Heart left ventricle (tissue), 16 donors: ENCODE measurements at regions not wholly inside any gene's neighbourhood (a gene's known extent, or its start where the extent isn't known, plus 50 kb on each side); places are given as distances from the start of the nearest gene placed in this dataset.

ENCODE experiments used
- ATAC-seq, 4 donors: fragments of 200-7000 bp; cut with Tn5 transposase; one replicate each; pipeline ENCODE4 v1.9.1; 2020 to 2022; ENCODE audit warnings: moderate library complexity in 4 of 4, mild to moderate bottlenecking in 3 of 4, moderate number of reproducible peaks in 1 of 4
- DNase-seq, 5 donors: peaks; one replicate each; pipeline ENCODE4 v3.0.0-alpha.2; 2020
- H3K27ac ChIP-seq, 12 donors: fragments of 200-600 bp; sonication (generic) in 4 of 12; one replicate each; pipeline versions ENCODE4 v1.5.0 to v1.8.0; 2016 to 2022; ENCODE audit warnings: mild to moderate bottlenecking in 2 of 12
- H3K27me3 ChIP-seq, 9 donors: fragments of 200-600 bp; sonication (generic) in 2 of 9; one replicate each; pipeline versions ENCODE4 v1.5.1 to v1.8.0; 2016 to 2022; ENCODE audit warnings: mild to moderate bottlenecking in 3 of 9
- H3K36me3 ChIP-seq, 9 donors: fragments of 200-600 bp; sonication (generic) in 2 of 9; one replicate each; pipeline versions ENCODE4 v1.5.0 to v1.8.0; 2018 to 2022; ENCODE audit warnings: mild to moderate bottlenecking in 2 of 9
- H3K4me1 ChIP-seq, 12 donors: fragments of 200-600 bp; sonication (generic) in 4 of 12; one replicate each; pipeline versions ENCODE4 v1.5.0 to v1.8.0; 2016 to 2022; ENCODE audit warnings: mild to moderate bottlenecking in 3 of 12
- H3K4me3 ChIP-seq, 12 donors: fragments of 200-600 bp; sonication (generic) in 4 of 12; one replicate each; pipeline versions ENCODE4 v1.5.0 to v1.8.0; 2017 to 2022; ENCODE audit warnings: mild to moderate bottlenecking in 9 of 12, moderate library complexity in 4 of 12
- H3K9me3 ChIP-seq, 12 donors: fragments of 200-600 bp; sonication (generic) in 4 of 12; one replicate each; pipeline versions ENCODE4 v1.5.0 to v1.8.0; 2016 to 2022; ENCODE audit warnings: mild to moderate bottlenecking in 1 of 12
- CTCF ChIP-seq, 12 donors: fragments of 200-600 bp; sonication (generic) in 4 of 12; IDR thresholded peaks; one replicate each; pipeline versions ENCODE4 v1.5.0 to v1.8.0; 2018 to 2022; ENCODE audit warnings: antibody characterized with exemption in 12 of 12, mild to moderate bottlenecking in 5 of 12
- POLR2A ChIP-seq, 2 donors: fragments of 450-650 bp; IDR thresholded peaks; one replicate each; pipeline ENCODE4 v1.6.1; 2017; ENCODE audit warnings: antibody characterized with exemption in 2 of 2, mild to moderate bottlenecking in 2 of 2, moderate library complexity in 2 of 2
- WGBS, 4 donors: extraction: QIAGEN DNeasy Blood & Tissue Kit in 2 of 4; methylation state at CpG; one replicate each; pipeline versions ENCODE4 v1.1.5 to v1.1.7; 2013 to 2018; 5-methylcytosine and 5-hydroxymethylcytosine counted together
- intact Hi-C, 10 donors: fragments of 100-400 bp; cut with DNase I; formaldehyde crosslinking; loops; one replicate each; pipeline versions ENCODE4 v1.11.1 to v1.14.2; 2022
- donor health status: ischemic (EF 13 %, LVEDD 7.1; RV severe dilation, severe dysfunction).
- donor health status: healthy with polysubstance abuse.
- donor health status: DM: no; HTN: yes; CAD: no.
- donor health status: DM: no; HTN: no; CAD: no.
- donor health status: ischemic (EF 25% LVEDD 6.9; RV normal size, moderate dysfunction).
- donor health status: ischemic (EF 25% LVEDD 5.7; RV mildly dilated, moderate dysfunction).
- donor health status: healthy.
- donor health status: DM: yes; HTN: yes; CAD: no.
- donor health status: ischemic (EF 35%, LVEDD 5.7; RV mildly dilated, moderate dysfunction).
- donor health status: nonischemic (EF 11% LVEDD 7.7; RV severe dilation, severe dysfunction).
- donor health status: DM: yes; HTN: yes; CAD: no.
- donor health status: PGD.
- donor health status: ischemic (EF 29% LVEDD 5.4; RV normal size, mild dysfunction).
- donor health status: nonischemic (EF 23%, LVEDD 6.1; RV moderate dilation, normal function).

GRCh38 chr11:28466506-28466905 is 358.3 kb downstream of the METTL15 start:
- Histone ChIP-seq H3K4me3 (no peak overlapping the region), H3K27ac (no peak overlapping the region), H3K27me3 (no peaks in the 10 kb centered on the region), H3K4me1 (no peaks in the 10 kb centered on the region), H3K9me3 (no peaks in the 10 kb centered on the region), H3K36me3 (no peaks in the 10 kb centered on the region)
- no peak for DNase-seq
- ATAC-seq = no peak
- TF ChIP-seq POLR2A (IDR thresholded peaks at IDR 0.05) (no peak), CTCF (IDR thresholded peaks at IDR 0.05) (no peak)
- 88 to 98% (median 96%) methylated on average over 7 of the region's 7 CpGs for WGBS, 4 donors
- intact Hi-C loops = no loop called here

DNA sequence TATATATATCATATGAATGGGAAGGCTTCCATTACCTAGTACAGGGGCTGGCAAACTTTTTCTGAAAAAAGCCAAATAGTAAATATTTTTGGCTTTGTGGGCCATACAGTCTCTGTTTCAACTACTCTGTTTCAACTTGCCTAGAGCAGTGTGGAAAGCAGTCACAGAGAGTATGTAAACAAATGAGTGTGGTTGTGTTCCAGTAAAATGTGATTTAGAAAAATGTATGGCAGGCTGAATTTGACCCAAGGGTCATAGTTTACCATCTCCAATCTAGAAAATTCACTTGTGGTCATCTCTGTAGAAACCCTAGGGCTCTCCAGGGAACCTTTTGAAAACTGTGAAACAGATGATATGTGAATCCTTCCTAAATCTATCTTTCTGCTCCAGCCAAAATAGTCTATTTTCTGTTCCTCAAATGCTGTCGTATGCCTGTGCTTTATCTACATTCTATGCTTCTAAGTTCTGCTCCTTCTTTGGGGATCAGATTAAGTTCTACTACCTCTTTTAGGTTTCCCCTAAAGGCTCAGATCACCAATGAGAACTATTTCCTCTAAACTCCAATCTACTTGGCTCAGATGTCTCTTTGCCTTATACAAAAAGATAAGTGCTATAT is 356.2 kb downstream of the METTL15 start:
- H3K36me3 ChIP-seq = no peaks in the 10 kb centered on the region
- H3K27ac ChIP-seq = no peak overlapping the region
- no peaks in the 10 kb centered on the region for H3K27me3 ChIP-seq

GRCh38 chr11:28463826-28464225 is 355.6 kb downstream of the METTL15 start:
- TF ChIP-seq CTCF (IDR thresholded peaks at IDR 0.05) (no peak), POLR2A (IDR thresholded peaks at IDR 0.05) (no peak)
- ATAC-seq (no peak), DNase-seq (no peak)
- 89 to 95% (median 93%) methylated on average over 4 of the region's 4 CpGs for WGBS, 4 donors
- Histone ChIP-seq H3K36me3 (no peaks in the 10 kb centered on the region), H3K4me1 (no peaks in the 10 kb centered on the region), H3K9me3 (no peaks in the 10 kb centered on the region), H3K27ac (no peak overlapping the region), H3K27me3 (no peaks in the 10 kb centered on the region), H3K4me3 (no peak overlapping the region)
- intact Hi-C loops = no loop called here

More for the DNA sequence above, 356.2 kb downstream of the METTL15 start:
- no peak for TF ChIP-seq POLR2A (IDR thresholded peaks at IDR 0.05)
- TF ChIP-seq CTCF (IDR thresholded peaks at IDR 0.05) = no peak
- ATAC-seq = no peak
- WGBS, 4 donors = 0 to 52% (median 30%) methylated on average over 1 of the region's 1 CpG
- DNase-seq = no peak
- intact Hi-C loops = no loop called here
- Histone ChIP-seq H3K9me3 (no peaks in the 10 kb centered on the region), H3K4me1 (no peaks in the 10 kb centered on the region), H3K4me3 (no peak overlapping the region)

DNA sequence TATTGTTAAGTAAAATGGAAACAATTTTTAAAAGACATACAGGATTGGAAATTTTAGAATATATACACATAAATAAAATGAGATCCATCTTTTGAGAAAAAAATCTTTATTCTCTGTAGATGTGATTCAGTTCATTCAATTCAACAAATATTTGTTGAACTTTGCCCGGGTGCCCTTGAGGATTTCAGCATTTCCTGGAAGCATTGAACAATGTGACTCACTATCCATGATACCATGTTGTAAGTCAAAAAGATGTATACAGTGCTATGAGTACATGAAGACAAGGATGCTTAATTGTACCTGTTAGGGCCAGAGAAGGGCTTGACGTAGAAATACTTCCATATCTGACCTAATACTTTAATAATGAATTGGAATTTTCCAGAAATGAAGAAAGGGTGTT is 353.7 kb downstream of the METTL15 start:
- ATAC-seq (no peak), DNase-seq (no peak)
- TF ChIP-seq CTCF (IDR thresholded peaks at IDR 0.05) = no peak
- no peak for TF ChIP-seq POLR2A (IDR thresholded peaks at IDR 0.05)
- WGBS, 4 donors = 86 to 94% (median 90%) methylated on average over 2 of the region's 2 CpGs
- Histone ChIP-seq H3K9me3 (no peaks in the 10 kb centered on the region), H3K27ac (no peak overlapping the region), H3K4me1 (no peaks in the 10 kb centered on the region), H3K27me3 (no peaks in the 10 kb centered on the region), H3K4me3 (no peak overlapping the region), H3K36me3 (no peaks in the 10 kb centered on the region)
- intact Hi-C loops = no loop called here
